SK-N-SH (cell line): ENCODE measurements at regions not wholly inside any gene's neighbourhood (a gene's known extent, or its start where the extent isn't known, plus 50 kb on each side); places are given as distances from the start of the nearest gene placed in this dataset.

ENCODE experiments used
- CTCF ChIA-PET: fragments of 300-600, 350-600 bp; formaldehyde crosslinking; extraction: SDS; loops from one replicate; lab custom pipeline; 2021; lab: Yijun Ruan, JAX
- POLR2A ChIA-PET: fragments of 350-600 bp; sonication (Branson Sonifier 250); formaldehyde crosslinking; extraction: SDS; loops from one replicate; lab custom pipeline; 2020; ENCODE audit warnings: antibody characterized with exemption, inconsistent platforms; lab: Yijun Ruan, JAX
- DNase-seq: peaks from one replicate; pipeline ENCODE4 v3.0.0; 2012
- H2AFZ ChIP-seq: fragments of 200-600 bp; sonication (generic); 2 replicates; pipeline ENCODE4 v1.8.1; 2016; ENCODE audit warnings: antibody characterized with exemption, mild to moderate bottlenecking, low read depth
- H3F3A ChIP-seq: fragments of 200-600 bp; sonication (generic); replicated peaks from 2 replicates; pipeline ENCODE3; 2016; ENCODE audit warnings: antibody characterized with exemption, mild to moderate bottlenecking; ENCODE audit not compliant: insufficient read depth
- H3K27ac ChIP-seq, 2 experiments: fragments of 200-500 bp in 1 of 2; fragments of 200-600 bp in 1 of 2; sonication (Bioruptor generic) in 1 of 2; sonication (generic), shearing (Covaris generic) in 1 of 2; 2 replicates each; pipeline versions ENCODE4 v1.5.1 to v1.6.1; 2014 to 2016; ENCODE audit warnings: low read depth in 2 of 2, inconsistent platforms in 1 of 2, low read length in 1 of 2, mild to moderate bottlenecking in 1 of 2, mixed read lengths in 1 of 2
- H3K27me3 ChIP-seq: fragments of 200-600 bp; sonication (generic), shearing (Covaris generic); 2 replicates; pipeline ENCODE4 v1.6.1; 2016; ENCODE audit warnings: mixed run types; ENCODE audit not compliant: insufficient read depth
- H3K36me3 ChIP-seq, 2 experiments: fragments of 200-500 bp in 1 of 2; fragments of 200-600 bp in 1 of 2; sonication (Bioruptor generic) in 1 of 2; sonication (generic) in 1 of 2; replicated peaks in 1 of 2; 2 replicates each; pipeline versions ENCODE3 to v1.5.1; 2014 to 2016; ENCODE audit warnings: low read length in 1 of 2, mild to moderate bottlenecking in 1 of 2; ENCODE audit not compliant: insufficient read depth in 2 of 2, control insufficient read depth in 1 of 2
- H3K4me1 ChIP-seq, 2 experiments: fragments of 200-500 bp in 1 of 2; fragments of 200-600 bp in 1 of 2; sonication (Bioruptor generic) in 1 of 2; sonication (generic), shearing (Covaris generic) in 1 of 2; 2 replicates each; pipeline versions ENCODE4 v1.5.1 to v1.6.1; 2014 to 2016; ENCODE audit warnings: low read depth in 1 of 2, low read length in 1 of 2, mixed run types in 1 of 2; ENCODE audit not compliant: insufficient read depth in 2 of 2, control insufficient read depth in 1 of 2
- H3K4me2 ChIP-seq: fragments of 200-600 bp; sonication (generic), shearing (Covaris generic); 2 replicates; pipeline ENCODE4 v1.6.1; 2017; ENCODE audit warnings: mixed run types
- H3K4me3 ChIP-seq, 2 experiments: fragments of 200-500 bp in 1 of 2; fragments of 200-600 bp in 1 of 2; sonication (Bioruptor generic) in 1 of 2; sonication (generic), shearing (Covaris generic) in 1 of 2; 2 replicates each; pipeline versions ENCODE4 v1.5.1 to v1.8.1; 2014 to 2016; ENCODE audit warnings: low read depth in 2 of 2, inconsistent platforms in 1 of 2, low read length in 1 of 2, mild to moderate bottlenecking in 1 of 2, mixed read lengths in 1 of 2, moderate library complexity in 1 of 2
- H3K79me2 ChIP-seq: fragments of 200-600 bp; sonication (generic); 2 replicates; pipeline ENCODE4 v1.8.1; 2017; ENCODE audit warnings: mild to moderate bottlenecking; ENCODE audit not compliant: insufficient read depth
- H3K9ac ChIP-seq: fragments of 200-600 bp; sonication (generic); 2 replicates; pipeline ENCODE4 v1.6.1; 2017; ENCODE audit warnings: mixed run types
- H3K9me2 ChIP-seq: fragments of 200-600 bp; sonication (generic); 2 replicates; pipeline ENCODE4 v1.6.1; 2017; ENCODE audit warnings: mixed run types
- H3K9me3 ChIP-seq: fragments of 200-600 bp; sonication (generic); 2 replicates; pipeline ENCODE4 v1.6.1; 2017; ENCODE audit warnings: mixed run types, mild to moderate bottlenecking, moderate library complexity
- H4K20me1 ChIP-seq: fragments of 200-600 bp; sonication (generic); 2 replicates; pipeline ENCODE4 v1.6.1; 2017; ENCODE audit warnings: mild to moderate bottlenecking, mixed run types; ENCODE audit not compliant: insufficient read depth
- ELF1 ChIP-seq: IDR thresholded peaks from 2 replicates; pipeline ENCODE4 v1.4.0; 2012
- FOSL2 ChIP-seq: IDR thresholded peaks from 2 replicates; pipeline ENCODE4 v1.4.0; 2012; ENCODE audit warnings: low read depth, mild to moderate bottlenecking, moderate library complexity, borderline replicate concordance
- MEF2A ChIP-seq: IDR thresholded peaks from 2 replicates; pipeline ENCODE4 v1.4.0; 2012; ENCODE audit warnings: low read depth, borderline replicate concordance
- NFIC ChIP-seq: IDR thresholded peaks from 2 replicates; pipeline ENCODE4 v1.4.0; 2012; ENCODE audit warnings: borderline replicate concordance
- RAD21 ChIP-seq: IDR thresholded peaks from 2 replicates; pipeline ENCODE4 v1.6.1; 2012; ENCODE audit warnings: mild to moderate bottlenecking, low read length
- RCOR1 ChIP-seq: fragments of 150-350 bp; IDR thresholded peaks from 2 replicates; pipeline ENCODE4 v1.6.1; 2017; ENCODE audit warnings: antibody characterized with exemption, low read length
- REST ChIP-seq: IDR thresholded peaks from 2 replicates; pipeline ENCODE4 v1.6.1; 2012; ENCODE audit warnings: mild to moderate bottlenecking, low read depth, low read length, moderate library complexity
- RFX5 ChIP-seq: IDR thresholded peaks from 2 replicates; pipeline ENCODE4 v1.6.1; 2012; ENCODE audit warnings: mild to moderate bottlenecking, improper control_type of control experiment, low read length
- TCF12 ChIP-seq: IDR thresholded peaks from 2 replicates; pipeline ENCODE4 v1.4.0; 2012
- WGBS: methylation state at CpG from one replicate; pipeline ENCODE4 v1.1.6; 2017; ENCODE audit warnings: low lambda C conversion rate; 5-methylcytosine and 5-hydroxymethylcytosine counted together
- TF ChIP-seq, protein P1 (sequence below): fragments of 150-350 bp; IDR thresholded peaks from 2 replicates; pipeline ENCODE4 v1.6.1; 2016; ENCODE audit warnings: mild to moderate bottlenecking, low read depth, low read length
- TF ChIP-seq, protein P2 (sequence below): IDR thresholded peaks from 2 replicates; pipeline ENCODE4; 2012

DNA sequence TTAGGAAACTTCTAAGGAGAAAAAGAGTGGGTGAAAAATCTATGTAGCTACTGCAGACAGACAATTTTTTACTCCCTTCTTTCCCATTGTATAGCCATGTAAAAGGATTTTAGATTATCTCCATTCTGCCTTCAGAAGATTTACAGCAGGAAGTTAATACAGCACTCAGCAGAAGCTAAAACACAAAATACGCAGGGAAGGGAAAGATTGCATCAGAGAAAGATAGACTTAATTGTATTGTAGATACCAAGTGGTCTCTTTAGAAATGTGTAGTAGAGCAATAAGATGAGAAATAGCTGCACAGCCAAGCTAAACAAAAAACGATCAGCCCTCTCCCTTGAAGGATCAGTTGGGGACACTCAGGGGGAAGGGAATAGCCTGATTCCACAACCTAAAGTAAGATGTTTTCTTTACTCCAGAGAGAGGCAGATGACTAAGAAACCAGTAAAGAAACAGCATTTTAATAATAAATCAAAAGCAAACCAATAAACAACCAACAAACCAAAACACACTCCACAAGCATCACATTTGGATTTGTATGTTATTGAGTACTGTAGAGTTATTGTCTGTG, 236.7 kb upstream of the SLITRK1 start (continued):
- TF ChIP-seq, protein P1, sequence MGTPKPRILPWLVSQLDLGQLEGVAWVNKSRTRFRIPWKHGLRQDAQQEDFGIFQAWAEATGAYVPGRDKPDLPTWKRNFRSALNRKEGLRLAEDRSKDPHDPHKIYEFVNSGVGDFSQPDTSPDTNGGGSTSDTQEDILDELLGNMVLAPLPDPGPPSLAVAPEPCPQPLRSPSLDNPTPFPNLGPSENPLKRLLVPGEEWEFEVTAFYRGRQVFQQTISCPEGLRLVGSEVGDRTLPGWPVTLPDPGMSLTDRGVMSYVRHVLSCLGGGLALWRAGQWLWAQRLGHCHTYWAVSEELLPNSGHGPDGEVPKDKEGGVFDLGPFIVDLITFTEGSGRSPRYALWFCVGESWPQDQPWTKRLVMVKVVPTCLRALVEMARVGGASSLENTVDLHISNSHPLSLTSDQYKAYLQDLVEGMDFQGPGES, result no peak
- no peak for TF ChIP-seq ELF1

GRCh38 chr13:84098273-84098672, 216.0 kb upstream of the SLITRK1 start:
- Histone ChIP-seq H3K27me3 (peaks cover 4% of the 10 kb centered on the region; the same call in 1 of the 2 replicates), H3K4me1 (no peaks in the 10 kb centered on the region), H3K9me2 (no peaks in the 10 kb centered on the region), H3F3A (no peaks in the 10 kb centered on the region), H3K4me3 (no peak overlapping the region), H2AFZ (no peak overlapping the region)
- ChIA-PET CTCF (no interaction called here), POLR2A (no interaction called here)
- TF ChIP-seq RAD21, result no peak
- no peak for TF ChIP-seq TCF12
- no peak for TF ChIP-seq ELF1
- TF ChIP-seq MEF2A, result no peak
- no peak for TF ChIP-seq NFIC
- TF ChIP-seq FOSL2, result no peak
- TF ChIP-seq REST, result no peak
- no peak for TF ChIP-seq RFX5
- TF ChIP-seq, protein P2, sequence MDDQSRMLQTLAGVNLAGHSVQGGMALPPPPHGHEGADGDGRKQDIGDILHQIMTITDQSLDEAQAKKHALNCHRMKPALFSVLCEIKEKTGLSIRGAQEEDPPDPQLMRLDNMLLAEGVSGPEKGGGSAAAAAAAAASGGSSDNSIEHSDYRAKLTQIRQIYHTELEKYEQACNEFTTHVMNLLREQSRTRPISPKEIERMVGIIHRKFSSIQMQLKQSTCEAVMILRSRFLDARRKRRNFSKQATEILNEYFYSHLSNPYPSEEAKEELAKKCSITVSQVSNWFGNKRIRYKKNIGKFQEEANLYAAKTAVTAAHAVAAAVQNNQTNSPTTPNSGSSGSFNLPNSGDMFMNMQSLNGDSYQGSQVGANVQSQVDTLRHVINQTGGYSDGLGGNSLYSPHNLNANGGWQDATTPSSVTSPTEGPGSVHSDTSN, result no peak
- no peak for TF ChIP-seq RCOR1
- TF ChIP-seq, all 33 proteins: peak for 0
- DNase-seq, result no peak
- H3K27ac ChIP-seq, result no peak overlapping the region
- no peaks in the 10 kb centered on the region for H4K20me1 ChIP-seq
- no peaks in the 10 kb centered on the region for H3K36me3 ChIP-seq
- no peaks in the 10 kb centered on the region for H3K9me3 ChIP-seq
- H3K4me2 ChIP-seq, result no peak overlapping the region
- no peaks in the 10 kb centered on the region for H3K79me2 ChIP-seq
- no peak overlapping the region for H3K9ac ChIP-seq
- WGBS, result 0% methylated on average over 2 of the region's 2 CpGs
